ENCODE measurements at regions not wholly inside any gene's neighbourhood (a gene's known extent, or its start where the extent isn't known, plus 50 kb on each side); places are given as distances from the start of the nearest gene placed in this dataset.
A peak's percentile ranks its signal among the peaks of the same experiment; 100 is the strongest.

- Histone ChIP-seq H3K27ac (no peak overlapping the region), H3K9me3 (no peaks in the 10 kb centered on the region), H3K4me3 (no peak overlapping the region), H3K36me3 (no peaks in the 10 kb centered on the region), H3K4me1 (no peaks in the 10 kb centered on the region), H3K27me3 (no peaks in the 10 kb centered on the region)
- TF ChIP-seq, protein P1, sequence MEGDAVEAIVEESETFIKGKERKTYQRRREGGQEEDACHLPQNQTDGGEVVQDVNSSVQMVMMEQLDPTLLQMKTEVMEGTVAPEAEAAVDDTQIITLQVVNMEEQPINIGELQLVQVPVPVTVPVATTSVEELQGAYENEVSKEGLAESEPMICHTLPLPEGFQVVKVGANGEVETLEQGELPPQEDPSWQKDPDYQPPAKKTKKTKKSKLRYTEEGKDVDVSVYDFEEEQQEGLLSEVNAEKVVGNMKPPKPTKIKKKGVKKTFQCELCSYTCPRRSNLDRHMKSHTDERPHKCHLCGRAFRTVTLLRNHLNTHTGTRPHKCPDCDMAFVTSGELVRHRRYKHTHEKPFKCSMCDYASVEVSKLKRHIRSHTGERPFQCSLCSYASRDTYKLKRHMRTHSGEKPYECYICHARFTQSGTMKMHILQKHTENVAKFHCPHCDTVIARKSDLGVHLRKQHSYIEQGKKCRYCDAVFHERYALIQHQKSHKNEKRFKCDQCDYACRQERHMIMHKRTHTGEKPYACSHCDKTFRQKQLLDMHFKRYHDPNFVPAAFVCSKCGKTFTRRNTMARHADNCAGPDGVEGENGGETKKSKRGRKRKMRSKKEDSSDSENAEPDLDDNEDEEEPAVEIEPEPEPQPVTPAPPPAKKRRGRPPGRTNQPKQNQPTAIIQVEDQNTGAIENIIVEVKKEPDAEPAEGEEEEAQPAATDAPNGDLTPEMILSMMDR (IDR thresholded peaks at IDR 0.05) = no peak
- ATAC-seq (no peak), DNase-seq (no peak), FAIRE-seq (no peak)
- intact Hi-C loops (cut with DNase I) = no loop called here
Observed at GRCh38 chr14:45680531-45680930, 427.5 kb upstream of the MIS18BP1 start.

DNA sequence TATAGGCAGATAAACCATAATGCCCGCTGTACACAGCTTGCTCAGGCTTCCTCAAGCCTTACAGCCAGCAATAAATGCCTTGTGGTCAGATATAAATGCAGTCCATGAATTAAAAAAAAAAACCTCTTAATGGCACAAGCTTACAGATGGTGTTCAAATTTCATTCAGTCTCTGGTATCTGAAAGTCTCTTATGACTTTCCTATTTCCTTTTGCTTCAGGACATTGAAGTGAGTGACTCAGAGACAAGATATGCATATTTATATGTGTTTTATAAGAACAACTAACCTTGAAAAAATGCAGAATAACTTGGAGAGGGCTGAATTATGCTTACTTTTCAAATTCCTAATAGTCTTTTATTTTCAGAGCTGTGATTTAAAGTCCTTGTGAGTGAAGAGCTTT lies 426.9 kb upstream of the MIS18BP1 start:
- Histone ChIP-seq H3K4me3 (no peak overlapping the region), H3K27me3 (no peaks in the 10 kb centered on the region), H3K4me1 (no peaks in the 10 kb centered on the region), H3K36me3 (no peaks in the 10 kb centered on the region), H3K9me3 (no peaks in the 10 kb centered on the region), H3K27ac (no peak overlapping the region)
- ATAC-seq (peak in 1 of 4 donors; percentile 14), FAIRE-seq (no peak), DNase-seq (no peak)
- 65 to 80% methylated on average over 1 of the region's 1 CpG for WGBS, 2 donors
- TF ChIP-seq, protein P1 (IDR thresholded peaks at IDR 0.05) = no peak
- intact Hi-C loops (cut with DNase I) = no loop called here

- ATAC-seq (no peak), DNase-seq (no peak), FAIRE-seq (no peak)
- H3K36me3 ChIP-seq = no peaks in the 10 kb centered on the region
- no peak overlapping the region for H3K27ac ChIP-seq
- no peaks in the 10 kb centered on the region for H3K27me3 ChIP-seq
- intact Hi-C loops (cut with DNase I) = no loop called here
- H3K9me3 ChIP-seq = no peaks in the 10 kb centered on the region
- no peaks in the 10 kb centered on the region for H3K4me1 ChIP-seq
- no peak overlapping the region for H3K4me3 ChIP-seq
- TF ChIP-seq, protein P1 (IDR thresholded peaks at IDR 0.05) = no peak
Observed at GRCh38 chr14:45678163-45678562, 425.2 kb upstream of the MIS18BP1 start.

GRCh38 chr14:45673420-45673819 lies 420.4 kb upstream of the MIS18BP1 start:
- Histone ChIP-seq H3K4me1 (no peaks in the 10 kb centered on the region), H3K9me3 (no peaks in the 10 kb centered on the region), H3K27me3 (no peaks in the 10 kb centered on the region), H3K4me3 (no peak overlapping the region), H3K36me3 (no peaks in the 10 kb centered on the region), H3K27ac (no peak overlapping the region)
- TF ChIP-seq, protein P1 (IDR thresholded peaks at IDR 0.05) = no peak
- ATAC-seq (no peak), DNase-seq (no peak), FAIRE-seq (no peak)
- intact Hi-C loops (cut with DNase I) = no loop called here
- 84 to 98% methylated on average over 1 of the region's 1 CpG for WGBS, 2 donors

DNA sequence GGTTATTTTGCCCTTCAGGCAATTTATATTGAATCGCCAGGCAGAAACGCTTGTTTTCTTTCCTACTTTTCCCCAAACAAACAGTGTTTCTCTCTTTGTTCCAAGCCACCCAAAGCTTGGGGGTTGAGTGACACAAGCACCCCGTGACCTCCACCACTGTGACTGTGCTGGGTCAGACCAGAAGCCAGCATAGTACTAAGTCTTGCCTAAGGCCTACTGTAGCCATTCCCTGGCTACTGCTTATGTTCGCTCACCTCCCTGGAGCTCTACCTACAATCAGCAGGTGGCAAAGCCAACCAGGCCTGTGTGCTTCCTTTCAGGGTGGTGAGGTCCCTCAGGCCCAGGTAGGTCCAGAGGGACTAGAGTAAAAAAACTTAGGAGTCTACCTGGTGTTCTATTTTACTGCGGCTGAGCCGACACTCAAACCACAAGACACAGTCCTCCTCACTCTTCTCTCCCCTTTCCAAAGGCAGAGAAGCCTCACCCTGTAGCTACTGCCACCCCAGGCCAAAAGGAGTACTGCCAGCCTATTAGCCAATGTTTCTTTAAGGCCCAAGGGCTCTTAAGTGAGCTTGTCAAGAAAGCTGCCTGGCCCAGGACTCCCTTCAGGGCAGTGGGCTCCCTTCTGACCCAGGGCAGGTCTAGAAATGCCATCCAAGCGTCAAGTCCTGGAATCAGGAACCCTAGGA lies 411.8 kb upstream of the MIS18BP1 start:
- H3K27ac ChIP-seq = no peak overlapping the region
- intact Hi-C loops (cut with DNase I) = no loop called here
- H3K27me3 ChIP-seq = no peaks in the 10 kb centered on the region
- peak in 1 of 6 donors; percentile 16 for DNase-seq
- no peaks in the 10 kb centered on the region for H3K4me1 ChIP-seq
- no peaks in the 10 kb centered on the region for H3K36me3 ChIP-seq
- 71 to 78% methylated on average over 7 of the region's 7 CpGs for WGBS, 2 donors
- TF ChIP-seq, protein P1 (IDR thresholded peaks at IDR 0.05) = no peak
- no peak for FAIRE-seq
- H3K4me3 ChIP-seq = no peak overlapping the region
- no peak for ATAC-seq
- H3K9me3 ChIP-seq = no peaks in the 10 kb centered on the region

Data from pancreas (tissue), 10 donors.